ENCODE measurements at regions not wholly inside any gene's neighbourhood (a gene's known extent, or its start where the extent isn't known, plus 50 kb on each side); places are given as distances from the start of the nearest gene placed in this dataset.
"Not testable (repeated sequence)": the region's sequence is repeated elsewhere in the genome, so short reads cannot be mapped to it uniquely, and the experiment has no call there.

DNA sequence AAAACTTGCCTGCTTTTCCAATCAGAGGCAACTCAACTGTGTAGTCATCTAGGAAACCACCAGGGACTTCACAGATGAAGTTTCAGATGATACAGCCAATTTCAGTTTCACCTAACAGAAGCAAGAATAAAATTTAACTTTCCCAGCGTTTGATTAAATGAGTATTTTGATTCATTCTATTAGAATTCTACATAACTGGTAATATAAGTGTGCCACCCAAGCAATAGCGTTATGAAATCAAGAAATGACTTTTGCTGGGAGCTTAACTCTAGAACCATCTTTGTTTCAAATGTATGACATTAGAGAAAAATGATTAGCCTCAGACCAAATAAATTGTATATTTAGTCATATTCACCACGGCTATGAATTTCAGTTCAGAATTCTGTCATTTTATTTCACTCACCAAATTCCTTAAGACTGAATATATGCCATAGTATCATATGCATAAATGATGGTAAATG lies 239.3 kb downstream of the NRIP1 start:
- no peak for DNase-seq

DNA sequence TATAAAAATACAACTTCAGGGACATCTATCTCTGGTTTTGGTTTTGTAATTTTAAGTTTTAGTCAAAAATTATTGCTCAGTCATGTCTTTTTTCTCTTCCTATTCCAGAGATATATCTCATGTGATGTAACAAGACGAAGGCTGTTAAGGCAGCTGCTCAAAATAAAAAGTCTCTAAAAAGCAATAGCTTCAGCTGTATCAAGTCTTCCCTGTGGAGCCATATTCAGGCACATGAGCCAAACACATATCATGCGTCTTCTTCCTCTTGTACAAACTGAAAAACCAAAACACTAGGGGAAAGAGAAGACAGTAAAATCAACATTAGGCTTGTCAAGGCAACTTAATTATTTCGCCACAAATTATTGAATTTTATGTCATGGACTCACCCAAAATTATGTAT lies 240.7 kb downstream of the NRIP1 start:
- no peak for DNase-seq

DNA sequence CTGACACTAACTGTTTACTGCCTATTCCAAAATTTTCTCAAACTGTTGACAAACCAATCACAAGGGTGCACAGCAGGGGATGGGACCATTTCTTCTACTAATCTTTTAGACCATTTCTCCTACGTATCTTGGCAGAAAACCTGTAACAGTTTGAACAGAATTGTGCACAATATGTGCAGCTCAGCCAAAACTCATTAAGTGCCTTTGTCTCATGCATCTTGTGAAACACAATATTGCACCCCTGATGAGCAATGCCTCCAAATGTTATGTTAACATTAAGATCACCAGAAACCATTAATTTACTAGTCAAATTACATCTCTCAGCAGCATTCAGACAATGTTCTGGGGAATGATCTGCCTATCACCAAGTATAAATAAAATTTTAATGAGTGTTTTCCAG lies 247.5 kb downstream of the NRIP1 start:
- DNase-seq, result no peak

DNA sequence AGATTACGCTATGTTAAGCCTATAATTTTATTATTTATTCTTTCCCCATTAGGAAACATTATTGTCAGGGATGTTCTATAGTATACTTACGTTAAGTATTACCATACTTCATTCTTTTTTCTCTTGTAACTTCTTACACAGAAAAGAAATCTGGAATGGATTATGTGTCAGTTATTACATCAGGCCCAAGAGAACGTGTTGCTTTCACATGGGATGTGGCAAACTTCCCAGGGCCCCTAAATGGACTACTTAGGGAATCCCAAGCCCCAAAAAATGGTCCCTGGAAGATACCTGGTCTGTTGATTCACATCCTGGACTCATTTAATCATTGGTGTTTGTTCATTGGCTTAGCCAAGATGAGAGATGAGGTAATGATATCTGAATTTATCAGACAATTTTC lies 249.8 kb downstream of the NRIP1 start:
- DNase-seq, result no peak

DNA sequence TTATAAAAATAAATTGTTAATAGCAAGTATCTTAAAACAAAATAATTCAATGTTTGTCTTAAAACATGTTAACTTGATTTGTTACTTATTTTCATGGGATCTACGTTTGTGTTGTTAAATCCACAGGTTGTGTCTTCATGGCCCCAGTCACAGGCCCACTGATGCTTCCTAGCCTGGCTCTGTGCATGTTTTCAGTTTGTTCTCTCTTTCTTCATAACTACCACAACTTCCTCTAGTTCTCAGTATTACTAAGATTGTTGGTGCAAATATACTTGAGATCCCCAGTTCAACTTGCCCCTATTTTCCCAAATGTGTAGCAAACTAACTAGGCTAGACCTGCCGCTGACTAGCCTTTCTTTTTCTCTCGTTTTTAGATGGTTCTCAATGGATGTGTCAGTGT lies 250.5 kb downstream of the NRIP1 start:
- no peak for DNase-seq

DNA sequence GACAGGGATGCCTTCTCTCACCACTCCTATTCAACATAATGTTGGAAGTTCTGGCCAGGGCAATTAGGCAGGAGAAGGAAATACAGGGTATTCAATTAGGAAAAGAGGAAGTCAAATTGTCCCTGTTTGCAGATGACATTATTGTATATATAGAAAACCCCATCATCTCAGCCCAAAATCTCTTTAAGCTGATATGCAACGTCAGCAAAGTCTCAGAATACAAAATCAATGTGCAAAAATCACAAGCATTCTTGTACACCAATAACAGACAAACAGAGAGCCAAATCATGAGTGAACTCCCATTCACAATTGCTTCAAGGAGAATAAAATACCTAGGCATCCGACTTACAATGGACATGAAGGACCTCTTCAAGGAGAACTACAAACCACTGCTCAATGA lies 258.1 kb upstream of the SAMSN1 start:
- DNase-seq, result not testable (repeated sequence)

DNA sequence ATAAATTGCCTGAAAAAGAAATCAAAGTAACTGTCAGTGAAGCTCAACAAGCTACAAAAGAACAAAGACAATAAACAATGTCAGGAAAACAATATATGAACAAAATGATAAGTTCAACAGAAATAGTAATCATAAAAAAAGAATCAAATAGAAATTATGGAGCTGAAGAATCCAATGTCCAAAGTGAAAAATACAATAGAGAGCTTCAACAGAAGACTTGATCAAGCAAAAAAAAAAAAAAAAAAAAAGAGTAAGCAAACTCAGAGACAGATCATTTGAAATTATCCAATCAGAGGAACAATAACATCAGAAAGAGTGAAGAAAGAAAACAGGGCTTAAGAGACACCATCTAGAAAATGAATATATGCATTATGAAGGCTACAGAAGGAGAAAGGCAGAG lies 251.4 kb upstream of the SAMSN1 start:
- no peak for DNase-seq

DNA sequence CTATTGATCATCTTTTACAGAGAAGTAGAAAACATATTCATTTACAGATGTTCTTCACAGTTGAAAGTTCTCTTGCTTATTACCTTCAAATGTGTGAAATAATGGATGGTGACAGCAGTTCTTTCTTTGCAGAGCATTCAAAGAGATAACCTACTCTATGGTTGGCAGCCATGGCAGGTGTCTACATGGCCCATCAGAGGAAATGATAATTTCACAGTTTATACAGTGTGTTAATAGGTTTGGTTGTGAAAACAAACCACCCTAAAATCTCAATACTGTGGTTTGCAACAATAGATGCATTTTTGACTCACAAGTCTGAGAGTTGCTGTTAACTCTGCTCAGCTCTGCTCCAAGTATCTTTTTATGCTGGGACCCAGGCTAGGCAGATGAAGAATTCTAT lies 241.2 kb upstream of the SAMSN1 start:
- DNase-seq, result no peak

DNA sequence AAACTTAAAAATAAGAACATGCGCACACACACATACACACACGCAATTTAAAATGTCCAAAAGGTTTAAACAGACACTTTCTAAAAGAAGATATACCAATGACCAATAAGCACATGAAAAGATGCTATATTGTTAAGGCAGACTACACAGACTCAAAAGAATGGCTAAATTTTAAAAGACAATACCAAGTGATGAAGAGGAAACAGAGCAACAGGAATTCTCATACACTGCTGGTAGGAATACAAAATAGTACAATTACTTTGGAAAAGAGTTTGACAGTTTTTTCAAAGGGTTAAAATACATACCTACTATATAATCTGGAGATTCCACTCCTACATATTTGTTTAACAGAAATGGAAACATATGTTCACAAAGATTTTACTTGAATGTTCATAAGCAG lies 239.6 kb upstream of the SAMSN1 start:
- DNase-seq, result no peak

DNA sequence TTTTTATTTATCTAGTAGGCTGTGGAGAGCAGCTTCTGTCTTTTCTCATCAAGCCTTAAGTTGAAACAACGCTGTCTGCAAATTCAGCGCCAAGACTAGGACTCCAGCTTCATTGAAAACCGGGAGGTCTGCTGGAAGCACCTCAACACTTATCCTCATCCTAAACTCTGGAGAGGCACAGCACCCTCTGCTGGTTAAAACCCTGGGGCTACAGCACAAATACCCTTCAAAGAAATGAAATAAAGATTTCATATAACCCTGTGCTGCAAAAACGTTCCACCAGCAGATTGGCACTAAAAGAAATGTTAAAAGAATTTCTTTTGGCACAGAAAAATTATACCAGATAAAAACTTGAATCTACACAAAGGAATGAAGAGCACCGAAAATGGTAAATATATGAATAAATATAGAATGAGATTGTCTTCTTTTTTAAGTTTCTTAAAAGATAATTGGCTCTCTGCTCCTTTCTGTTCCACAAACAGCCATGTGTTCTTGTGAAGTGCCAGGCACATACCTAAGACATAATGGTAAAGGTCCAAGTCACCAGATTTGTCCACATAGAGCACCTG lies 227.7 kb upstream of the SAMSN1 start:
- DNase-seq, result peak; percentile 48 to 61

DNA sequence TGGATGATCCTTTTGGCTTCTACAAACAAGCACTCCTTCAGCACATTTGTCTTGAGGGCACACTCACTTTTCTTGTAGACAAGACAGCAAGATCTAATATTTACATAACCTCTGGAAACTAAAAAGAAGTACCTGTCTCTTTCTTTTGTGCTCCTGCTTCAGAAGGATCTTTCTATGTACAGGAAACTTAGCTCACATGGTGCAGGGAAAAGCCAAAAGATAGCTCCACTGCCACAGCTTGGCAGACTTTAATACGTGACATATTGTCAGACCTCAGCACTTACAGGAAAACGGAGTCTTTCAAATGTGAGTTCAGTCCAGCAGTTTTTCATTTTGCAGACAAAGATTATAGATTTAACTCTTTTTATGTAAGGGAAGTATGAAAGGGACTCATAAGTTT lies 225.5 kb upstream of the SAMSN1 start:
- no peak for DNase-seq

DNA sequence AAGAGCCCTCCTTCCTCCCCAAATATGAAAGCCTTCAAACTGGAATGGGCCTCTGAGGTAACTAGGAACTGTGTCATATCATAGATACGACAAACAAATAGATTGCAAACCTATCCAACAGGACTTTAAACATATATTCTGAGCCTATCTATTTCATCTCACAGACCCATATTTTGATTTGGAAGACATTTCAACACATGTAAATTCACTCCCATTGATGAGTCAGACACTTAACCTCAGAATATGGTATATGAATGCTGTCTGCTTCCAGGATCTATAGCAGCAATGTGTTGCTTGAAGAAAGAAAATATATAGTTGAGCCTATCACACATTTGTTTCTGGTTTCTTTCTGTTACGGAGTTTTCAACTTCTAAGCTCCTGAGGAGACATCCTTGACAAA lies 221.9 kb upstream of the SAMSN1 start:
- no peak for DNase-seq

DNA sequence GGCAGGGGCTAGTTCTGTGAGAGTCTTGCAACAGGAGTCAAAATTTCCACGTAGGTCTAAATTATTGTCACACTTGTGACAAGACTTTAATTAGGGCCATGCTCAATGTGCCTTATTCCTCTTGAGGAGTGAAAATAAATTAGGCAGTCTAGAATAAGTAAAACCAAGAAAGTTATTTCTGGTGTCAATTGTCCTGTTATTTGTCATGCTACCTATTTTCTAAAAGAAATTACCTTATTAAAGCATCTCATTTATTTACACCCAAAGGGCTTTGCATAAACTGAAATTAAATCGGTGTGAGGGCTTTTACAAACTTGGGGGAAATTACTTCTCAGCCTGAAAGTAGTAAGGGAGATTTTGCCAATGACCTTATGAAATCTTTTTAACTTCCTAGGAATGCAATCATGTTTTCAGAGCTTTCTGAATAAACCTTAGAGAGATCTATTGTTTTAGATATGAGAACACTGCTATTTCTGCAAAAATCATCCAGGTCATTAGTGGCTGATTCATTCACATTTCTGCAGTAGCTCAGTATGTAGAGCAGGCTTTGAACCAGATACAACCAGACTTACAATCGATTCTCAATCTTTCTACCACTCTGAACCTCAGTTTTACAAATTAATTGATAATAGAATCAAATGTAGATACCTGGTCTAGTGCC lies 221.2 kb upstream of the SAMSN1 start:
- no peak for DNase-seq

DNA sequence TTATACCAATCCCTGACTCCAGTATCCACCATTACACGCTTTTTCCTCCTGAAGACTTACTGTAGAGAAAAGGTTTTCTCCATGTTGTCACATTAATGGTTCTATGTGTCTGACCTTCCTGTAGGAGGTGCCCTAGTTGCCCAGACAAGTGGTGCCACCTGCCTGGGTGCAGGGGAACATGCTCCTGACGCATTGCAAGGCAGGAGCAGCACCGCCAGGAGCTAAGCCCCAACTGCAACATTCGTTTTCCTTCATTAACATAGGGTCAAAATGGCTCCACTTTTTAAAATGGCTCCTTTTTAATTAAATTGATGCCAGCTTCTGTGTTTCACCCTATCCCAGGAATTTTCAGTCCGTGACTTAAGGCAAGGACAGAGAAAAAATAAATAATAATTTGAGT lies 220.1 kb upstream of the SAMSN1 start:
- no peak for DNase-seq

DNA sequence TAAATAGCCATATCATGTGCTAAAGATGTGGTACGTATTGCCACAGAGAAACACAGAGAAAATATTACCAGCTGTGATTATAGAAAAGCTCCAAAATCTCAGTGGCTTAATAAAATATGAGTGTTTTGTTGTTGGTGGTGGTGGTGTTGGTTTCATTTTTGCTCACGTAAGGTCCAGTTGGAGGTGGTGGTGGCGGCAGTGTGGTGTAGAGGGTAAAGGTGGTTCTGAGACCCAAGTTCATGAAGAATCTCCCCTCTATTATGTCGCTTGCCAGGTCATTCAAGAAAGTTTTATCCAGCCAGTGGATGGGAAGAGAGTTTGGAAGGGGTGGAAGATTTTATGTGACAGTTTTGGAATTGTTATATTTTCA lies 217.6 kb upstream of the SAMSN1 start:
- no peak for DNase-seq

DNA sequence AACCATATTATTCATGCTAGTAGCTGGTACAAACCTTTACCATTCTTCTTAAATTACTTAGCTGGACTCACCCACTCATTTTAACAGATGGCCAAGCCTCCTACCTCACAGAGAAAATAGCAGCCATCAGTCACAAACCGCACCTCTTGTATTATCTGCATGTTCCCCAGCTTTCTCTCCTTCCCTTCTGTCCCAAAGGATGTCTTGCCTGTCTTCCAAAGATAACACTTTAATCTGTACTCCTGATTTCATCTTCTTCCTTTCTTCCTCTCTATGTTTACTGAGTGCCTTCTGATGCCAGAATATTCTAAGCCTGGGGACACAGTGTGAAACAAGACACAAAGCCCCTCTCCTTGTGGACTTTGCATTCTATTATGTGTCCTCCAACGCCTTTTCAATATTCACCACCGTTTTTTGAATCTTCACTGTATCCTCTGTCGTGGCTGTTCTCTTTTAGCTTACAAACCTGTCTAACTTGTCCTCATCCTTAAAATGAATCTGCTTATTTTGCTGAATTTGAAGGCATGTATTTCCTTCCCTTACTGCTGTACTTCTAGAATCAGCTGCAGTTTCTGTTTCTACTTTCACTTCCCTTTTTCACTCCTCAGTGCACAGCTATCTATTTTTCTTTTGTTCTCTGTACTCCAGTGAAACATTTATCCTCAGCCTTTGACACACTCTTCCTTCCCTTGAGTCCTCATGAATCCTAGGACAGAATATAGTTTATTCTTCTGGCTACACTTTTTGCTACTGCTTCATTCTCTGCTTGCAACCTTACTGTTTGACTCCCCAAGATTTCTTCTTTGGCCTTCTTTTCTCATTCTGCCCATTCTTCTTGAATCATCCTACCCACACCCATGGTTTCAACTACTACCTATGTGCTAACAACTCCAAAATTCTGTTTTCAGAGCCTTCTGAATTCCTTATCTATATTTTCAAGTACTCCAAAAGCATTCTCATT lies 216.9 kb upstream of the SAMSN1 start:
- DNase-seq, result no peak

DNA sequence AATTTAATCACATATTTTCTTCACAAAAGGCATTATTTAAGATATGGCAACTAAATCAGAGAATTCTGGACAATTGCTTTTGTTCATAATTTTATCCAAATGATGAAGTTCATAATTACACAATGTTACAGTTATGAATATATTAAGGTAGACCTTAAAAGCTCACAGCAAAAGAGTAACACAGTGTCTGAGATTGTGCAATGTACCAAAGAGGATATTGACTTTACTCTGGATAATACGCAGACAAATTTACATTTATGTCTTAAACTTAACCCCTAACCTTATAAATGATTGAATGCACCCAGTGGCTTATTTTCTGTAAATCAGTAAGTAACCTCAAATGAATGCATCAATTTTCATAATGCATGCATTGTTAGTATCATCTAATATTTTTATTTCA lies 216.2 kb upstream of the SAMSN1 start:
- no peak for DNase-seq

DNA sequence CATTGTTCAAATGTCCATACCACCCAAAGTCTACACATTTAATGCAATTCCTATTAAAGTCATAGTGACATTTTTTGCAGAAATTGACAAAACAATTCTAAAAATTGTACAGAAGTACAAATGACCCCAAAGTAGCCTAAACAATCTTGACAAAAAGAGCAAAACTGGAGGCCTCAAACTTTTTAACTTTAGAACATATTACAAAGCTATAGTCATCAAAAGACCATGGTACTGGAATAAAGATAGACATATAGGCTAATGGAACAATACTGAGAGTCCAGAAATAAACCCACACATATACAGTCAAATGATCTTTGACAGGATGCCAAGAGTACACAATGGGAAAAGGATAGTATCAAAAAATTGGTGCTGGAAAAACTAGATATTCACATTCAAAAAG lies 213.2 kb upstream of the SAMSN1 start:
- DNase-seq, result no peak

DNA sequence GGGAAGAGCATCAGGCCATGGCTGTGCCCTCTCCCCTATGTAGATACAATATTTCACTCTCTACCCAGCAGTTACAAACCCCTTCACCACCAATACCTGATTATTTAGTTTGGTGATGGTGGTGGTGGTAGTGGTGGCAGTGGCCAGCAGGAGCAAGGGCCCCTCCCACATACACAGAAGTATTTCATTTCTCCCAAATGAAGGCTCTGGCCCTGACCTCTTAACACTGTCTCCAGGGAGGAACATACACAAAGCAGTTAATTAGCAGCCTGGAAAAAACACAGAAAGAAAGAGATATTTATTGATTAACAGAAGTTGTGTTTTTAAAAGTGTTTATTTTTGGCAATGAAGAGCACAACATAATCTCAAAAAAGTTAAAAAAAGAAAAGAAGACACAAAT lies 212.7 kb upstream of the SAMSN1 start:
- DNase-seq, result no peak

DNA sequence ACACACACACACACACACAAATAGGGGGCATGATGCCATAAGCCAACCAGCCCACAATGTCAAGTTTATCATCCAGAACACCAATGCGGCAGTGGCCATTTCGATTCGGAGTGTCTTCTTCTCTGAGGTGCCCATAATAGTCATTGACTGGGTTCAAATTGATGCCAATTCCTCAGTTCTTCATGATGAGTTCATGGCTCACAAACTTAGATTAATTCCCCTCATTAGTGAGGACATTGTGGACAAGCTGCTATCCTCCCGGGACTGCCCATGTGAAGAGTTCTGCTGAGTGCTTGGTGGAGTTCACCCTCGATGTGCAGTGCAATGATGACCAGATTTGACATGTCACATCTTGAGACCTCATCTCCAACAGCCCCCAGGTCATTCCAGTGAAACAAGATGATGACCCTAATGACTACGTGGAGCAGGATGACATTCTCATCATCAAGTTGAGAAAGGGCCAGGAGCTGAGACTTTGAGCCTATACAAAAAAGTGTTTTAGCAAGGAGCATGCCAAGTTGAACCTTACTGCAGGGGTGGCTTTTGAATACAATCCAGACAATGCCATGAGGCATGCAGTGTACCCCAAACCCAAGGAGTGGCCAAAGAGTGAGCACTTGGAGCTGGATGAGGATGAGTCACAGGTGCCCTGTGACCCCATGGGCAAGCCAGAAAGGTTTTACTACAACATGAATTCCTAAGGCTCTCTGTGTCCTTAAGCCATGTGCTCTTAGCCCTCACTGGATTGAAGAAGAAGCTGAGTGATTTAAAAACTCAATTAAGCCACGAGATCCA lies 211.6 kb upstream of the SAMSN1 start:
- DNase-seq, result no peak

DNA sequence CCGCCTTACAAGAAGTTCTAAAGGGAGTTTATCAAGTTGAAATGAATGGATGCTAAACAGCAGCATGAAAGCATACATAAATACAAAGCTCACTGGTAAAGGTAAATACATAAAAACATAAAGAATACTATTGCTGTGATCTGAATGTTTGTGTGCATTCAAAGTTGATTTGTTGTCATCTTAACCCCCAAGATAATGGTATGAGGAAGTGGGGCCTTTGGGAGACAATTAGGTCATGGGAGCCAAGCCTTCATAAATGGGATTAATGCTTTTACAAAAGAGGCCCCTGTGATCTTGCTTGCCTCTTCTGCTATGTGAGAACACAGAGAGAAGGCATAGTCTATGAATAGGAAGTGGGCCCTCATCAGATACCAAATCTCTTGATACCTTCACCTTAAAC lies 209.0 kb upstream of the SAMSN1 start:
- DNase-seq, result no peak

DNA sequence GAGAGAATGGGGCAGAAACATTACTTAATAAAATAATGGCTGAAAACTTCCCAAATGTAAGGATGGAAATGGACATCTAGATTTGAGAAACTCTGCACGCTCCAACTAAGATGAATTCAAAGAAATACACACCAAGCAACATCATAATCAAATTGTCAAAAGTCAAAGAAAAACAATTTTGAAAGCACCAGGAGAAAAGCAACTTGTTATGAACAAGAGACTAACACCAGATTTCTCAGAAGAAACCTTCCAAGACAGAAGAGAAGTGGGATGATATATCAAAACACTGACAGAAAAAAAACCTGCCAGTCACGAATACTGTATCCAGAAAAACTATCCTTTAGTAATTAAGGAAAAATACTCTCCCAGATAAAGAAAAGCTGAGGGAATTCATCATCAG lies 208.6 kb upstream of the SAMSN1 start:
- DNase-seq, result no peak

DNA sequence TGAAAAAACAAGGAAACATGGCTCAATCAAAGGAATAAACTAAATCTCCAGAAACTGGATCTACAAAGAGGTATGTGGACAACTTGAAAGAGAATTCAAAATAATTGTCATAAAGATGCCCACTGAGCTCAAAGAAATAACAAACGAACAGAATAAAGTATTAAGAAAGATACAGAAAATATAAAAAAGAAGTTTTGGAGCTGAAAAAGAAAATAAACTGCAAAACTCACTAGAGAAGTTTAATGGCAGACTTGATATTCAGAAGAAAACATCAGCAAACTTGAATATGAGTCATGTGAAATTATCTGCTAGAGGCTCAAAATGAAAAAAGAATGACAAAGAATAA lies 208.1 kb upstream of the SAMSN1 start:
- no peak for DNase-seq
